GM12878 (cell line): ENCODE measurements at regions not wholly inside any gene's neighbourhood (a gene's known extent, or its start where the extent isn't known, plus 50 kb on each side); places are given as distances from the start of the nearest gene placed in this dataset.

Source experiments
- ATAC-seq: fragments of 200-7000 bp; cut with Tn5 transposase; 3 replicates; pipeline ENCODE4 v1.9.1; 2020; ENCODE audit warnings: mild to moderate bottlenecking, moderate library complexity
- BruUV-seq: library from RNA; stranded (reverse); fragments of 400-500 nt; replicated peaks from 2 replicates; lab custom pipeline; 2021; lab: Mats Ljungman, UMichigan
- CTCF ChIA-PET: fragments of 300-600 bp; sonication (Branson Sonifier 250); formaldehyde crosslinking; extraction: SDS; loops from one replicate; lab custom pipeline; 2021; ENCODE audit warnings: inconsistent platforms; lab: Yijun Ruan, JAX
- POLR2A ChIA-PET: fragments of 350-600 bp; formaldehyde crosslinking; extraction: SDS; loops from one replicate; lab custom pipeline; 2021; ENCODE audit warnings: inconsistent platforms; lab: Charles Lee
- RAD21 ChIA-PET: fragments of 300-600 bp; sonication (Branson Sonifier 250); formaldehyde crosslinking; loops from one replicate; lab custom pipeline; 2023; ENCODE audit warnings: antibody characterized with exemption; ENCODE audit not compliant: unreplicated experiment; lab: Charles Lee
- SMC1A ChIA-PET: fragments of 300-600 bp; sonication (Branson Sonifier 250); formaldehyde crosslinking; loops from one replicate; lab custom pipeline; 2023; ENCODE audit not compliant: unreplicated experiment, uncharacterized antibody; lab: Charles Lee
- DNase-seq: peaks from one replicate; pipeline ENCODE4 v3.0.0-alpha.2; 2011; ENCODE audit warnings: low read depth, low spot score
- FAIRE-seq: peaks from 3 replicates; lab custom pipeline; 2011; peaks lifted over from hg19 to GRCh38; lab: Jason Lieb, UNC
- H2AFZ ChIP-seq: 2 replicates; pipeline ENCODE4 v1.6.0; 2011; ENCODE audit warnings: low read depth, low read length, control low read depth; ENCODE audit not compliant: control insufficient read depth
- H3K27ac ChIP-seq: 2 replicates; pipeline ENCODE4 v1.5.1; 2011; ENCODE audit warnings: control low read depth; ENCODE audit not compliant: control insufficient read depth, insufficient read depth
- H3K27me3 ChIP-seq, 2 experiments: replicated peaks in 1 of 2; 2 replicates each; pipeline versions ENCODE4 v1.6.0 to v1.6.1; 2011; ENCODE audit warnings: low read length in 1 of 2; ENCODE audit not compliant: control insufficient read depth in 2 of 2, insufficient read depth in 2 of 2
- H3K36me3 ChIP-seq, 2 experiments: 2 replicates each; pipeline ENCODE4 v1.5.1; 2011; ENCODE audit warnings: low read length in 1 of 2; ENCODE audit not compliant: control insufficient read depth in 2 of 2, insufficient read depth in 2 of 2
- H3K4me1 ChIP-seq: 2 replicates; pipeline ENCODE4 v1.6.1; 2011; ENCODE audit warnings: mild to moderate bottlenecking, low read length, moderate library complexity, mixed read lengths; ENCODE audit not compliant: control insufficient read depth, insufficient read depth
- H3K4me2 ChIP-seq: 2 replicates; pipeline ENCODE4 v1.6.0; 2011; ENCODE audit warnings: control low read depth; ENCODE audit not compliant: control insufficient read depth, insufficient read depth
- H3K4me3 ChIP-seq: fragments of 200-600 bp; sonication (generic); 2 replicates; pipeline ENCODE4 v1.5.1; 2016
- H3K79me2 ChIP-seq: 2 replicates; pipeline ENCODE4 v1.6.0; 2011; ENCODE audit warnings: low read length; ENCODE audit not compliant: control insufficient read depth, insufficient read depth
- H3K9ac ChIP-seq: 2 replicates; pipeline ENCODE4 v1.8.0; 2011; ENCODE audit warnings: low read length, control low read depth, mixed read lengths; ENCODE audit not compliant: control insufficient read depth, insufficient read depth
- H3K9me3 ChIP-seq: replicated peaks from 3 replicates; pipeline ENCODE4 v1.5.1; 2011; ENCODE audit warnings: mild to moderate bottlenecking, low read length; ENCODE audit not compliant: control insufficient read depth, insufficient read depth
- H4K20me1 ChIP-seq: 2 replicates; pipeline ENCODE4 v1.6.0; 2011; ENCODE audit not compliant: control insufficient read depth, insufficient read depth
- IRF3 ChIP-seq: fragments of 450-650 bp; IDR thresholded peaks from 2 replicates; pipeline ENCODE4 v1.6.1; 2014; ENCODE audit warnings: mild to moderate bottlenecking
- JUNB ChIP-seq: IDR thresholded peaks from 2 replicates; pipeline ENCODE4 v1.6.1; 2016; ENCODE audit warnings: antibody characterized with exemption, mild to moderate bottlenecking
- KLF5 ChIP-seq: fragments of 450-650 bp; IDR thresholded peaks from 2 replicates; pipeline ENCODE4 v1.6.1; 2014; ENCODE audit warnings: mild to moderate bottlenecking; ENCODE audit not compliant: partially characterized antibody
- MYC ChIP-seq: IDR thresholded peaks from 2 replicates; pipeline ENCODE4 v1.6.1; 2011; ENCODE audit warnings: mild to moderate bottlenecking, low read length, moderate library complexity, inconsistent platforms; ENCODE audit not compliant: insufficient read depth, insufficient replicate concordance, insufficient read length, severe bottlenecking
- PBX3 ChIP-seq: IDR thresholded peaks from 2 replicates; pipeline ENCODE4 v1.6.1; 2011; ENCODE audit warnings: mild to moderate bottlenecking, low read depth, low read length, moderate library complexity; ENCODE audit not compliant: insufficient replicate concordance
- RAD51 ChIP-seq: fragments of 450-650 bp; IDR thresholded peaks from 2 replicates; pipeline ENCODE4 v1.6.1; 2016; ENCODE audit warnings: moderate library complexity, mild to moderate bottlenecking, inconsistent platforms
- RCOR1 ChIP-seq: conservative IDR thresholded peaks from 2 replicates; pipeline ENCODE4 v1.6.1; 2012; ENCODE audit warnings: low read depth, low read length, improper control_type of control experiment
- WGBS: methylation state at CpG from one replicate; pipeline ENCODE4 v1.1.6; 2016; ENCODE audit warnings: low lambda C conversion rate; ENCODE audit not compliant: insufficient replicate concordance, insufficient coverage; ENCODE audit errors: missing lambda C conversion rate; 5-methylcytosine and 5-hydroxymethylcytosine counted together
- in situ Hi-C: fragments of 300-500 bp; cut with MboI; formaldehyde crosslinking; loops from 9 replicates; pipeline ENCODE4 v1.14.3; 2018; ENCODE audit warnings: mixed read lengths
- intact Hi-C: fragments of 100-400 bp; cut with micrococcal nuclease; formaldehyde crosslinking; loops from one replicate; pipeline ENCODE4 v1.14.2; 2022; ENCODE audit not compliant: unreplicated experiment

GRCh38 chr15:72971766-72972165 lies 80.5 kb upstream of the NEO1 start (continued):
- TF ChIP-seq RCOR1: no peak
- no peak for TF ChIP-seq PBX3
- no peak for TF ChIP-seq MYC

GRCh38 chr15:72970933-72971760 lies 81.1 kb upstream of the NEO1 start:
- Histone ChIP-seq H4K20me1 (no peaks in the 10 kb centered on the region), H3K27ac (no peak overlapping the region), H3K9me3 (no peaks in the 10 kb centered on the region), H3K79me2 (no peaks in the 10 kb centered on the region), H3K4me2 (no peak overlapping the region), H3K4me1 (no peaks in the 10 kb centered on the region), H3K9ac (no peak overlapping the region), H3K36me3 (no peaks in the 10 kb centered on the region), H3K27me3 (no peaks in the 10 kb centered on the region; a peak in 2 of 4 replicates), H2AFZ (no peak overlapping the region), H3K4me3 (no peak overlapping the region)
- RAD21 ChIA-PET: no interaction called here
- CTCF ChIA-PET: interaction anchor here (1.8 kb wide), 1 partner anchor 15 kb away, joined by 3 read pairs; no protein-coding TSS in a partner anchor
- SMC1A ChIA-PET: no interaction called here
- POLR2A ChIA-PET: no interaction called here
- BruUV-seq: no TSS peak
- FAIRE-seq (no peak), DNase-seq (no peak), ATAC-seq (no peak)
- TF ChIP-seq RAD51: no peak
- TF ChIP-seq IRF3: no peak
- no peak for TF ChIP-seq KLF5
- TF ChIP-seq JUNB: no peak
- intact Hi-C loops (no loop called here), in situ Hi-C loops (no loop called here)
- 28% methylated on average over 12 of the region's 12 CpGs for WGBS
